ENCODE measurements at regions not wholly inside any gene's neighbourhood (a gene's known extent, or its start where the extent isn't known, plus 50 kb on each side); places are given as distances from the start of the nearest gene placed in this dataset.
"Not testable (repeated sequence)": the region's sequence is repeated elsewhere in the genome, so short reads cannot be mapped to it uniquely, and the experiment has no call there.

DNA sequence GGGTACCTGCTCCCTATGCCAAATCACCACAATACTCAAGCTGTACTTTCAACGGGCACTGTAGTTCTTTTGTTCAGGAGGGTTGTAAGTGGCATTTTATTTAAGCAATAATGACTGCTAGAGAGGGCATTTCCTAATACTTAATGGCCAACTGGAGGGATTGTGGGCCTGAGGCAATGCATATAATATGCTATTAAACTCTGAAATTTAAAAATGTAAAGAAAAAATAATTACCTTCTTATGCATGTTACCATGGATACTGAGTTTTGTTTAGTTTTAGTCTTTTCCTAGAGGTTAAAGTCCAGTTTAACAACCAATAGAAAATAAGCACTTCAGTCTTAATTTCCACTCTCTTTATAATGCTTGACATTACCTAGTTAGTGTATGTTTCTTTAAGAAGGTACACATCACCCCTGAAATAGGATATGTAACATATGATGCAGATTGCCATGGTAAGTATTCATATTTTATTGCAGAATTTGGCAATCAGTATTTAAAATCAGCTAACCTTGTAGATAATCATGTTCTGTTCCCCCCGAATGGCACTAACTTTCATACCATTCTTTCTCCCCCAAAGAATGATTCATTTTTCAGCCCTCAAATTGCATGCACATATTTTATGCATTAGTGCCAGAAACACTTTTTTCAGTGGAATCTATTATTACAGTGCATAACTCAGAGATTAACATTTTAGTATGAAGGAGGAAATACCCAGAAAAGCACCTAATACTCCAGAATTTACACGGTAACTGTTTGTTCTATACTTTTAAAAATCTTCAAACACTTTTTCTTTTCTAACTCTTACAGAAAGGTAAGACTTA is 90.3 kb upstream of the ZNF438 start:
- no peak for DNase-seq (ENCODE audit: insufficient read length, low spot score)
- FAIRE-seq: no peak

DNA sequence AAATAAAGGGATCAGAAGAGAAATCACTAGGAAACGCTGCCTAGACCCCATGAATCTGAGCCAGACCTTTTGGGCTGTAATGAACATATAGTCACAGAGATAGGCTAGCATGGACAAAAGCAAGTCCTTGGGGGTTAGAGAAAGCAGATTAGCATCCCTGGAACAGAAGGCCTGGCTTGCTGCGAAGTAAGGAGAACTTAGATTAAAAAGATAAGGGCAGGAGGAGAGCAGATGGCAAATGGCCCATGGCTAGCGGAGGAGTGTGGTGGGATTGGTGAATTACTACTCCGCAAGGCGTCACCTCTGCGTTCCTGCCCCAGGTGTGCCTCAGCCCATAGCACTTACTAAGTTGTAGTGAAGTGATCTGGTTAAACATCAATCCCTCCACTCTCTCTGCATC is 92.3 kb upstream of the ZNF438 start:
- DNase-seq (ENCODE audit: insufficient read length, low spot score) (no peak), FAIRE-seq (no peak)

DNA sequence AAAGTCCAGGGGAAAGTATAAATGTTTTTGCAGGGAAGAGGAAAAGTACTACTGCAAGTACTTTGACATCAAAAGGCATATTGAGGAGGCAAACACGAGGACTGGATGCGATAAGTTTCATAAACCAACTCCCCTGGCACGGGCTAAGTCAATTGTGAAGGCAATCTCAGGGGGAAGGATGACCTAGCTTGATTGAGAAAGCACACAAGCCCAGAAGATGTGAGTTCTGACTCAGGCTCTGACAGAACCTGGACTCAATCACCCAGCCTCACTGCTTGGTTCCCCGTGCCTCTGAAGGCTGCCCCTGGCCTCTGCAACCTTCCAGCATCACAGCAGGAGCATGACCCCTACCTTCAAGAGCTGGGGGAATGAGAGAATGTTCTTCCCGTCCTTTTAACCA is 93.2 kb upstream of the ZNF438 start:
- FAIRE-seq (no peak), DNase-seq (ENCODE audit: insufficient read length, low spot score) (no peak)

DNA sequence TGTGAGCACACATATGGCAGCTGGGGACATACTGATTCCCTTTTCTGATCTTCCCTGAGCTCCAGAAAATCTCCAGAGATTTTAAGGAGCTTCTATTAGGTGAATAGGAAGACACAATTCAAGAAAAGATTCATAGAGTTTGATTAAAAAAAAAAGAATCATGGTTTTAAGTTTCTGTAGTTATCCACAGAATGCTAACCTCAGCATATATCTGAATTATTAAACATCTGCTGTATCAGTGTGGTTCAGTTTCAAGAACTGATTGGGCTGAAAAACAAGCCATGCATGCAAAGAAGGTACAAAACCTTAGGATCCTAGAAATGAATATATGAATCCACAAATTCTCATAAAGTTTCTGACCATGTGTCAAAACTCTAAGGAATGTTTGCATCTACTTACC is 94.1 kb upstream of the ZNF438 start:
- FAIRE-seq (no peak), DNase-seq (ENCODE audit: insufficient read length, low spot score) (no peak)

DNA sequence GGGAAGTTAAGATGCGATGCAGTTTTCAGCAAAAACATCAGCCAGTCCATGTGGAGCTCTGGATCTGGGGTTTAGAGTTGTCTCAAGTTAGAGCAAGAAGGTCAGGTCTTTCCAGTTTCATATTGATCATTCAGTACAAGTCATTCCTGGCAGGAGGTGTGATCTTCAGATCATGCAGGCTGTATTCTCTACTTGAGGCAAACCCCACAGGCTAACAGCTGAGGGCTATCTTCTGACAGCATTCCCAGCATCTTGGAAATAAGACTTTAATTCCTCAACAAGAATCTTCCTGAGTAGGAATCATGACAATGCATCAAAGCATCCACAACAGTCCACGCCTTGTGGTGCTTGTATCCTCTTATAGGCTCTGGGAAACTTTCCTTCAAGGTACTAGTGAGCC is 94.9 kb upstream of the ZNF438 start:
- FAIRE-seq: no peak

DNA sequence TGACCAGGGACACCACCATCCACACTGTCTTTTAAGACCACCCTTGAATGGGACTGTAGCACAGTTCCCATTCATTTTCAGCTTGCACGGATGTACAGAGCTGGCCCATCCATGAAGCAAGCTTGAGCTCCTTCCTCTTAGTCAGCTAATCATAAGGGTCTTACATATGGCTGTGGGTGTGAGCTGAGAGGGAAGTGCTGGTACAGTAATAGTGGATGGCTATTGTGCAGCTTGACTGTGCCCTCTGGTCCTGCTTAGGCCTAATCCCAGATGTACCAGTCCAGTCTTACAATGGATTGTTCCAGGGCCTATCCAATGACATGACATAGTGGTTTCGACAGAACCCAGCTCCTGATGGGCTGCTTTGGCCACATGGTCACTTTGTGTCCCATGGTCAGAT is 96.9 kb upstream of the ZNF438 start:
- DNase-seq (ENCODE audit: insufficient read length, low spot score): no peak
- FAIRE-seq: no peak

More for the DNA sequence above, 94.9 kb upstream of the ZNF438 start:
- DNase-seq (ENCODE audit: insufficient read length, low spot score): no peak

DNA sequence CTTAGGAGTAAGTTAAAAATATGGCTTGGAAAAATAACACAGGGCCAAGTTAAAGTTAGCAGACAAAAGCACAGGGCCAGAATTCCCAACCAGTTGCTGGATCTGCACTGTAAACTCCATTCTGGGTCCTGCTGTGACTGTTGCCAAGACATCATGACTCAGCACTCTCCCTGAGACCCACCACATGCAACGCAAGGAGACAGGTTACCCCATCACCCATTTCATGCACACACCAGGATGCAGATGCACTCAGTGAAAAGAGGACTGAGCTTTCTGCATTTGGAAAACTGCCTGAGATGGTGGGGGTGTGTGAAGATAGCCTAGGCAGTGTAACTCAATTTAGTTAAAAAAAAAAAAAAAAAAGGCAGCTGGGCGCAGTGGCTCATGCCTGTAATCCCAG is 97.6 kb upstream of the ZNF438 start:
- DNase-seq (ENCODE audit: insufficient read length, low spot score) (no peak), FAIRE-seq (no peak)

DNA sequence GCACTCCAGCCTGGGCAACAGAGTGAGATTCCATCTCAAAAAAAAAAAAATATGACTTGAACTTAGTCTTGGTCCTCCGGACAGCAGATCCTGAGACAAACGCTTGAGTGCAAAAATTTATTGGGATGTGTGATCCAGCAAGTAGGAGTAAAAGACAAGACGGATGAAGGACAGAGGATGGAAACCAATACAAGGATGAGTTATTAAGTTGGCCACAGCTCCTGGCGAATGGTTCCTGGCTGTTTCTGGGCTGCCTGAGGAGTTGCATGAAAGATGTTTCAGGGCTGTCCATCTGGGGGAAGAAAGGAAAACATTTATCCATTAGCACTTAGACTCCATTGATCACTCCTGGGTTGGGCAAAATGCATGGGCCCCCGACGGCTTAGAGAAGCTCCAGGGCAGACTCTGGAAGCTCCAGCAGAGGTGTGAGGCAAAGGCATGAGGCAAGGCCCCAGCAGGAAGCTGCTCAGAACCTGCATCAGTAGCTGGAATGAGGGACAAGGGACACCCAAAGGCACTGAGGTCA is 98.3 kb upstream of the ZNF438 start:
- no peak for FAIRE-seq

DNA sequence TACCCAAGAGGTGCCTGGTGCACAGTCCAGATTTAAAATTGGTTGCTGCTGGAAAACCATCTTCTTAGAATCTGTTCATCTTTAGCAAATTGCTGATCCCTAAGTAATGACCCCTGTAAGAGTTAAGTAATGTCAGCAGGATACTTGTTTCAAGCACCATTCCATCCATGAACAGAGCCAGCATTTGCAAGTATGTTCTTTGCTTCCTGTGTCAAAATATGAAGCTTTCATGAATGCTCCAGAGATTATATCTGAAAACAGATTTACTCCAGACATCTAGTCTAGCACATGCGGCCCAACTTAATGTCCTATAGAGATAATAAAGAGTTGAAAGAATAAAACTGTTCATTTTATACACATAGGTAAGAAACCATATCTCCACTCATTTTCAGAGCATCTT is 98.7 kb upstream of the ZNF438 start:
- FAIRE-seq: no peak
- no peak for DNase-seq (ENCODE audit: insufficient read length, low spot score)

More for the DNA sequence above, 98.3 kb upstream of the ZNF438 start:
- DNase-seq (ENCODE audit: insufficient read length, low spot score): no peak

DNA sequence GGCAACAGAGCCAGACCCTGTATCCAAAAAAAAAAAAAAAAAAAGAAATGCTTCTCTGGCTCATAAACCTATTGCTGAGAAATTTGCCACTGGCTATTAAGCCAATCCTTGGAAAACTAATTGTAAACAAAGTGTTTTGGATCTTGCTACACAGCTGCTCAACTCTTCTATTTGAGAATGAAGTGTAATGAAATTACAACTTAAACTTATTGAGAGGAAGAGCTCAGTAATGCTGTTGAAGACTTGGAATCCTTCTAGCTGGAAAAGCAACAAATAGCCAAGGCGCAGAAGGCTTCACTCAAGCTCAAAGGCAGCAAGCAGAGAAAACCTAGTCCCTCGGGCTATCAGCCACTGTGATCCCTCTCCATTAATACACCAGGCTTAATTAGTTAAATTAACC is 99.6 kb upstream of the ZNF438 start:
- DNase-seq (ENCODE audit: insufficient read length, low spot score) (no peak), FAIRE-seq (no peak)

DNA sequence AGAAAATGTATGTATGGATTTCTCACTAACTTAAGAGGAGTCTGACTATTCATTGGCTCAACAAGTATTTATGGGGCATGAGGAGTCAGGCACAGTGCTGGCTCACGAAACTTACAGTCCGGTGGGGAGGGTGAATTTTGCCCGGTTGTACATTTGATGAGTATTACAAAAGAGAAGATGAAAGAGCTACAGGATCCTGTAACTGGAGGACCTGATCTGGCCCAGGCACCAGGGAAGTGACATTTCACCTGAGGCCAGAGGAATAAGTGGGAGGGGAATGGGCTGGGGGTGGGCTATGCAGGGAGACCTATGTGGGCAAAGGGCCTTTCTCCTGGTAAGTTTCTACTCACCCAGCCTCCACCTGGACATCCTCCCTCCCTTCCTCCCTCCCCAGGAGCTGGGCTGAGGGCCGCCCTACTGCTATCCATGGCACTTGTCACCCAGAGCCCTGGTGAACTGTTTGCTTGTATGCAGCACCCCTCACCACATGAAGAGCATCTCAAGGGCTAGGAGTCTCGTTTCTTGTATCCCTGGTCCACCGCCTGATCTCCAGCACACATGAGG is 101.1 kb upstream of the ZNF438 start:
- DNase-seq (ENCODE audit: insufficient read length, low spot score) (no peak), FAIRE-seq (no peak)

DNA sequence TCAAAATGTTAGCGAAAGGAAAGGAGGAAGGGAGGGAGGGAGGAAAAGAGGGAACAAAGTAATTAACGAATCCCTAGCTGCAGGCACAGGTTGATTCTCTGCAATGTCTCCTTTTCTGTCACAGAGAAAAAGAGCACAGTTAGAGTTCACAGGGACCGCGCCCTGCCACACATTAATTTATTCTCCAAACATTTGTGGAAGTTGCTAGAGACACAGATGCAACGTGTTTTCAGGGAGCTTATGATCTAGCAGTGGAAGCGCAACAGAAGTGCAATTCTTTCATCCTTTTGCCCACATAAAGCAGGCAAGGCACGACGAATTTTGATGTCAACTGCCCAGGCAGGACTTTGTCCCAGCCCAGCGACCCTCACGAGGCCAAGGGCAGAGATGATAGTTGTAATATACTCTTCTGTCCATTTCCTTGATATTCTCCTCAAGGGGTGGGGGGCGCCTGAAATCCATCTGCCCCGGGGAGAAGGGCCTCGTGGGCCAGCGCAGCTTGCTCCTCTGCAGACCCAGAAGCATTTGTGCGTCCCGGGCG is 101.7 kb upstream of the ZNF438 start:
- no peak for FAIRE-seq

DNA sequence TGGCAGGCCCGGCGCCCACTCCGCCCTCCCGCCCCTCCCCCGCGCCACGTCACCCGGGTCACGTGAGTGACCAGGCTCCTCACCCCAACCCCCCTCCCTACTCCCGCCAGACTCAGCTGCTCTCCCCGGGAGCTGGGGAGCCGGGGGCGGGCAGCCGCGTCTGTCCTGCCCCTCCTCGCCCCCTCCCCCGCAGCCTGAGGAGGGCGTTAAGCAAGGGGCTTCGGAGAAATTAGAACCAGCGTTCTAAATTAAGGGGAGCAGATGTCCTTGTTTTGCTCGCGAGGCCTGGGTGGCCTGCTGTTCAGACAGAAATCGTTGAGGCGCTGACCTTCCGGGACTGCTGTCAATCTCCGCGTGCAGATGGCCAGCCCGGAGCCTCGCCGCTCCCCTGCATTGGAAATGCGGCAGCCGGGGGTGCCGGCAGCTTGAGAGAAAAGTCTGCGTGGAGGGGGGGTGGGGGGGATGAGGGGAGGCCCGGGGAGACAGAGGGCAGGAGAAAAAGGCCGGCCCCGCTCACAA is 102.2 kb upstream of the ZNF438 start:
- FAIRE-seq (no peak), DNase-seq (ENCODE audit: insufficient read length, low spot score) (peak; percentile 72)

More for the DNA sequence above, 101.7 kb upstream of the ZNF438 start:
- no peak for DNase-seq (ENCODE audit: insufficient read length, low spot score)

DNA sequence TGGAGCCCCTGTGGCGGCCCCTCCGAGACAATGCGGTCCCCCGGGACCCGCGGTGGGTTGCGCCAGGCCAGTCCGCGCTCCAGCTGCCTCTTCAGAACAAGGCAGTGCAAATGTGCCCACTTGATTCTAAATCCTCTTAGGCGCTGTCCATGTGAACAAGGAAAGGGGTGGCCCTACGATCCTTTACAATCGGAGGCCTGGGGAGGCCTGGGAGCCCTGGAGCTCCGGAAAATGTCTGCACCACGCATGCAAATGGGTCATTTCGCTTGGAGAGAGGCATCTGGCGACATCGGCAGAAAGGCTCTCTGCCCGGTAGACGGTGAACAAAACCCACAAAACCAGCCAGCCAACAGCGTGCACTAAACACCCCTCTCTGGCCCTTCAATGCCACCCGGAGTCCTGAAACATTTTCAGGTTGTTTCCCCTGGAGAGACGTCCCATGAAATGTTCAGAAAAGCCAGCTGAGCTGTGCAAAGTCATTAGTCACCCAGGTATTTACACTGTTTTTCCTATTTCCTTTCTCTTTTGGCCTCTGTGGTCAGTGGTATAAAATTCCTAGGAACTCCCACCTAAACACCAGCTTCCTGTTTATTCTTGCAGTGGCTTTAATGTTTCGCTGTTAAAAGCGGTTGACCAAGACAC is 102.8 kb upstream of the ZNF438 start:
- no peak for DNase-seq (ENCODE audit: insufficient read length, low spot score)
- FAIRE-seq: no peak

DNA sequence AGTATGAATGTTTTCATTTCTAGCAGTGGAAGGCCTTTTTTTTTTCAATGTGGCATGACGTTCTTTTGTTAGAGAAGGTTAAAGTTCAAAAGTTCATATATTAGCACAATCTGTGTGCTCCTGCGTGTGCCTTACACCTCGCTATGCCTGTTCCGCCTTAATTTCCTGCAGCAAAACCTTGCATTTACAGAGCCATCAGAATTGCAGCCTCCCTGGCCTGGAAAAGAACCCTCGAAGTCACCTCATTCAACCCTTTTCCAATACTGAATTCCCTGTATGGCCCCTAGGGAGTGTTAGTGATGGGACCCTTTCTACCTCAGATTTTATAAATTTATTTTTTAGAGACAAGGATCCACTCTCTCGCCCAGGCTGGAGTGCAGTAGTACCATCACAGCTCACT is 103.5 kb upstream of the ZNF438 start:
- DNase-seq (ENCODE audit: insufficient read length, low spot score) (no peak), FAIRE-seq (no peak)

DNA sequence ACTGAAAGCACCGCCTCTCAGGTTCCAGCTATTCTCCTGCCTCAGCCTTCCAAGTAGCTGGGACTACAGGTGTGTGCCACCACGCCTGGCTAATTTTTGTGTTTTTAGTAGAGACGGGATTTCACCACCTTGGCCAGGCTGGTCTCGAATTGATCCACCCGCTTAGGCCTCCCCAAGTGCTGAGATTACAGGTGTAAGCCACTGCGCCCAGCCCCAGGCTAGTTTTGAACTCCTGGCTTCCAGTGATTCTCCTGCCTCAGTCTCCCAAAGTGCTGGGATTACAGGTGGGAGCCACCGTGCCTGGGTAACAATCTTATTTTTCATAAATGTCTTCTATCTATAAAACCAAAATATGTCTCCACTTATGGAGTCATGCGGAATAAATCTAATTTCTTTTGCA is 104.1 kb upstream of the ZNF438 start:
- DNase-seq (ENCODE audit: insufficient read length, low spot score); FAIRE-seq: not testable (repeated sequence)

DNA sequence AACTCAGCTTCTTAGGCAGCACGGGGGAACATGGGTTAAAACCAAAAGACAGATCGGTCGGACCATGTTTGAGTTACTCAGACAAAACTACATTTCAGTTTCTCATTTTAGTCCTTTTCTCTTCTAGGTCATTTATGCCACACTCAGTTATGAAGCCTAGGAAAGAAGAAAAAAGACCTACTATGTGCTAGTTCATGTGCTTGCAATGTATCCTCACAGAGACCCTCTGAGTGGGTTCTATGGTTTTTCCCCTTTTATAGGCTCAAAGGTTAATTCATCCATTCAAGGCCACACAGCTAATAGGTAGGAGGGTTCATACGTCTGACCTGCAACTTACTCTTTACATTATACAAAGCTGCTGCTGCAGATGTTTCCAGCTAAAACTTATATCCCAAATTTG is 104.7 kb upstream of the ZNF438 start:
- FAIRE-seq (no peak), DNase-seq (ENCODE audit: insufficient read length, low spot score) (no peak)

DNA sequence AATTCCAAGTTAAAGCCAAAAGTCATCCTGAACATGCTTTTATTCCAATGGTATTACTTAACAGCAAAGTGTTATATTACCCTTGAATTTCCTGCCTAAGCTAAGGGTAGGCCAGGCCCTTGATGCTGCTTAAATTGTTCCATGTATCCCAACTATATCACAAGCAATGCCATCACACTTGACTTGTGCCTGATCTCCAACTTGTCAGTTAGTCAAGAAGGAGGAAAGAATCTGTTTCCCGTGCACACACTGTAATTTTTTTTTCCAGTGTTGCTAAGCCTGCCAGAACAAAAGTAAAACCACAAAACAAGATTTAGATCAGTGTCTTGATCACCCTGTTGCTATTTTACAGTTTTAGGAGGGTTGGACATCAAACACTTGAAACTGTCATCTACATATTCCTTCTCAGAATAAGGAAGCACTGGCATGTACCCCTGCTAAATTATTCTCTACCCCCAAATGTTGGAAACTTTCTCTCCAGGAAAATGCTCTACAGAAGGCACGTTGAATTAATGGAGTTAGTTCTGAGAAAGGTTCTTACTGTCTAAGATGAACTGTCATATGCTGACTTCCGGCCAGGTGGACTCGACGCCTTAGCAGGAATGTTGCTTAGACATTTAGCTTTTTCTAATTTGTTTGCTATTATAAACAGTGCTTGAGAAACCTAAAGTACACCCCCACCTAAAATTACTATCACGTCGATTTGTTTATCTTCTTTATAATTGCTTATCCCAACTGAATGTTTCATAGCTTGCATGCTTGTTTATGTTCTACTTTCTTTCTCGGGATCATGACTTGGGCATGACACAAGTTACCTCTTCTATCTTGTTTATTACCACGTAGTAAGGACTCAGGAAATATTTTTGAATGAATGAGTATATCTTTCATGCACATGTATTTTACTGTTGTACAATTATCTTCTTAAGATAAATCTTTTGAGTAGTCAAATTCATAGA is 105.5 kb upstream of the ZNF438 start:
- DNase-seq (ENCODE audit: insufficient read length, low spot score): no peak

DNA sequence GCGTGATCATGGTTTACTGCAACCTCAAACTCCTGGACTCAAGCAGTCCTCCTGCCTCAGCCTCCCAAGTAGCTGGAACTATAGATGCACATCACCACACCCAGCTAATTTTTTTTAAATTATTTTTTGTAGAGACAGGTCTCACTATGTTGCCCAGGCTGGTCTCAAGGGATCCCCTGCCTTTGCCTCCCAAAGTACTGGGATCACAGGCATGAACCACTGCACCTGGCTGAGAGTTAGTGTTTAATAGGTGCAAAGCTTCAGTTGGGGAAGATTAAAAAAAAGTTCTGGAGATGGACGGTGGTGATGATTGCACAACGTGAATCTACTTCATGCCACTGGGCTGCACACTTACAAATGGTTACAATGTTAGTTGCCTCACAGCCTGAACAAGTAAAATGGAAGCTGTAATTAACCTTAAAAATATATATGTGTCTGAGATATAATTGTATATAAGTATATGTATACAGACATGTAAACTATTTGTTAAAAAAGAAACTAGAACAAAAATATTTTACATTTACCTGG is 106.4 kb upstream of the ZNF438 start:
- no peak for DNase-seq (ENCODE audit: insufficient read length, low spot score)

More for the DNA sequence above, 105.5 kb upstream of the ZNF438 start:
- peak; percentile 14 for FAIRE-seq

DNA sequence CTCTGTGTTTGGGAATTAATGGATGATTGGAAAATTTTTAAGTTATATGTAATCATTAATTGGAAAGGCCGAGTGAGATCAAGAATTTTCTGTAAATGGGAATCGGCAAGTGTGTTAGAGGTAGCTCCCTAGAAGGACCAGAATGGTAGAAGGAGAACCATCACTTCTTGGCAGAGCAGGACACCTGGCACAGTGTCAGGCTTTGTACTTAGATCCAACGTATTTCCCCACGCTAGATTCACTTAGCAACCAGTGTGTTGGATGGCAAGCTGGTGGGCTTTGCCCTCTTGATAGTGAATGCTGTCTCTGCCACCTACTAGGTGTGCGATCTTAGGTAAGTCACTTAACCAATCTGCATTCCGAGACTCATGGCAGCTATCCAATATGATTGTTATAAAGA is 107.8 kb upstream of the ZNF438 start:
- DNase-seq (ENCODE audit: insufficient read length, low spot score): no peak
- FAIRE-seq: no peak

More for the DNA sequence above, 106.4 kb upstream of the ZNF438 start:
- FAIRE-seq: no peak

Data from GM19239 (cell line).